BE2C (cell line): ENCODE measurements at regions not wholly inside any gene's neighbourhood (a gene's known extent, or its start where the extent isn't known, plus 50 kb on each side); places are given as distances from the start of the nearest gene placed in this dataset.
A peak's percentile ranks its signal among the peaks of the same experiment; 100 is the strongest.

Experiments
- DNase-seq: peaks from one replicate; pipeline ENCODE4 v3.0.0-alpha.2; 2020
- H3K27me3 ChIP-seq: fragments of 250-450 bp; sonication (Bioruptor Pico); 2 replicates; pipeline ENCODE4 v1.5.1; 2020; ENCODE audit warnings: mild to moderate bottlenecking
- H3K36me3 ChIP-seq: fragments of 250-450 bp; sonication (Bioruptor Pico); 2 replicates; pipeline ENCODE4 v1.5.1; 2020; ENCODE audit warnings: mild to moderate bottlenecking
- H3K4me1 ChIP-seq: fragments of 250-450 bp; sonication (Bioruptor Pico); 2 replicates; pipeline ENCODE4 v1.5.1; 2020
- H3K4me3 ChIP-seq: 2 replicates; pipeline ENCODE4 v1.5.1; 2011; ENCODE audit warnings: low read depth, low read length
- H3K9me3 ChIP-seq: fragments of 250-450 bp; sonication (Bioruptor Pico); 2 replicates; pipeline ENCODE4 v1.5.1; 2020
- TF ChIP-seq, protein P1 (sequence below): IDR thresholded peaks from 2 replicates; pipeline ENCODE4 v1.5.1; 2012; ENCODE audit warnings: mild to moderate bottlenecking, low read depth, low read length

DNA sequence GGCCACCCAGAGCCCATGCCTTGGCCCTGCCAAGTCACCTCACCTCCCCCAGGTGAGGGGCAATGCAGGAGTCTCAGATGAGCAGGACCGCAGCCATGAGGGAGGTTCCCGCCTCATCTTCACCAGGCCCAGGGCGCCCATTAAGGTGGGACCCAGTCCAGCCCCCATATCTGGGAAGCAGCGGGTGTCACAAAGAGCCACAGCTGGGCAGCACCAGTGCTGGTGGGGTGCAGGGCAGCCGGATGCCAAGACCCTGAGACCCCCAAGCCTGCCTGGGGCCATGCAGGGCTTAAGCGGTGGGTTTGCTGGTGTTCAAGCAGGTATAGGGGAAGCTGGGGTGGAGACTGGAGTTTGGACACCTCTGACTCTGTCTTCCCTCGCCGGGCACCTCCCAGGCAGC is 237.8 kb upstream of the GSE1 start:
- H3K36me3 ChIP-seq = no peaks in the 10 kb centered on the region
- H3K9me3 ChIP-seq = no peaks in the 10 kb centered on the region
- TF ChIP-seq, protein P1, sequence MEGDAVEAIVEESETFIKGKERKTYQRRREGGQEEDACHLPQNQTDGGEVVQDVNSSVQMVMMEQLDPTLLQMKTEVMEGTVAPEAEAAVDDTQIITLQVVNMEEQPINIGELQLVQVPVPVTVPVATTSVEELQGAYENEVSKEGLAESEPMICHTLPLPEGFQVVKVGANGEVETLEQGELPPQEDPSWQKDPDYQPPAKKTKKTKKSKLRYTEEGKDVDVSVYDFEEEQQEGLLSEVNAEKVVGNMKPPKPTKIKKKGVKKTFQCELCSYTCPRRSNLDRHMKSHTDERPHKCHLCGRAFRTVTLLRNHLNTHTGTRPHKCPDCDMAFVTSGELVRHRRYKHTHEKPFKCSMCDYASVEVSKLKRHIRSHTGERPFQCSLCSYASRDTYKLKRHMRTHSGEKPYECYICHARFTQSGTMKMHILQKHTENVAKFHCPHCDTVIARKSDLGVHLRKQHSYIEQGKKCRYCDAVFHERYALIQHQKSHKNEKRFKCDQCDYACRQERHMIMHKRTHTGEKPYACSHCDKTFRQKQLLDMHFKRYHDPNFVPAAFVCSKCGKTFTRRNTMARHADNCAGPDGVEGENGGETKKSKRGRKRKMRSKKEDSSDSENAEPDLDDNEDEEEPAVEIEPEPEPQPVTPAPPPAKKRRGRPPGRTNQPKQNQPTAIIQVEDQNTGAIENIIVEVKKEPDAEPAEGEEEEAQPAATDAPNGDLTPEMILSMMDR = no peak
- H3K27me3 ChIP-seq = no peaks in the 10 kb centered on the region
- DNase-seq = no peak
- no peak overlapping the region for H3K4me3 ChIP-seq
- peaks cover 78% of the 10 kb centered on the region for H3K4me1 ChIP-seq

DNA sequence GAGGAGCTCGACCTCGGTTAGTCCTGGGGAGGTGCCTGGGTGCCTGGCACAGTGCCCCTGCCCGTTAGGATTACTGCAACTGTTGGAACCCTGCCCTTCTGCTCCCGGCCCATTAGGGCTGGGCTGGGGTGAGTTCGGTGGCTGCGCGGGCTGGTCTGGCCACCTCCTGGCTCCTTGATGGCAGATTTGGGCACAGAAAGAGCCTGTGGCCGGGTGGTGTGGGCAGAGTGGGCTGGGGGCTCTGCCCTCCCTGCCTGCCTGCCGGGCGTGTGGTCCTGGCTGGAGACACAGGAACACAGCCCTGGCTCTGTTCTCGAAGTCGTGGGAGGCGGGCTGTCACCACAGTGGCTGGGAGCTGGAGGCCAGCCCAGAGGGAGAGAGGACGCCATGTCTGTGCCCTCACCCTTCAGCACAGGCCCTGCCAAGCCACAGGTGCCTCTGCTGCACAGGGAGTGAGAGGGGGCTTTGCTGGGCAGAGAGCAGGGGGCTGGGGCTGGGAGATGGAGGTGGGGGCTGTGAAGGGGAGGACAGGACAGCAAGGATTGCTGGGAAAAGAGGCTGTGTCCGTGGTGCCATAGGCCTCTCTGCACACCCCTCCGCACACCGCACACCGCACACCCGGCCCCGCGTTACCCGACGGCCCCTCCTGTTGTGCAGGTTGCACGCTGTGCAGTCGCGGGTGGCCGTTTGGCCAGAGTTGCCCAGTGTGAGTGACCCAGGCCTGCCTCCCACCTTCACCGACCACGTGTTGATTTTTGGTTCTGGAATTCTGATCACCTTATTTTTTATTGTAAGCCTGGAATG is 236.6 kb upstream of the GSE1 start:
- no peaks in the 10 kb centered on the region for H3K36me3 ChIP-seq
- peak; percentile 62 for DNase-seq
- H3K9me3 ChIP-seq = no peaks in the 10 kb centered on the region
- TF ChIP-seq, protein P1 = no peak
- no peak overlapping the region for H3K4me3 ChIP-seq
- H3K4me1 ChIP-seq = peaks cover 78% of the 10 kb centered on the region
- H3K27me3 ChIP-seq = no peaks in the 10 kb centered on the region

DNA sequence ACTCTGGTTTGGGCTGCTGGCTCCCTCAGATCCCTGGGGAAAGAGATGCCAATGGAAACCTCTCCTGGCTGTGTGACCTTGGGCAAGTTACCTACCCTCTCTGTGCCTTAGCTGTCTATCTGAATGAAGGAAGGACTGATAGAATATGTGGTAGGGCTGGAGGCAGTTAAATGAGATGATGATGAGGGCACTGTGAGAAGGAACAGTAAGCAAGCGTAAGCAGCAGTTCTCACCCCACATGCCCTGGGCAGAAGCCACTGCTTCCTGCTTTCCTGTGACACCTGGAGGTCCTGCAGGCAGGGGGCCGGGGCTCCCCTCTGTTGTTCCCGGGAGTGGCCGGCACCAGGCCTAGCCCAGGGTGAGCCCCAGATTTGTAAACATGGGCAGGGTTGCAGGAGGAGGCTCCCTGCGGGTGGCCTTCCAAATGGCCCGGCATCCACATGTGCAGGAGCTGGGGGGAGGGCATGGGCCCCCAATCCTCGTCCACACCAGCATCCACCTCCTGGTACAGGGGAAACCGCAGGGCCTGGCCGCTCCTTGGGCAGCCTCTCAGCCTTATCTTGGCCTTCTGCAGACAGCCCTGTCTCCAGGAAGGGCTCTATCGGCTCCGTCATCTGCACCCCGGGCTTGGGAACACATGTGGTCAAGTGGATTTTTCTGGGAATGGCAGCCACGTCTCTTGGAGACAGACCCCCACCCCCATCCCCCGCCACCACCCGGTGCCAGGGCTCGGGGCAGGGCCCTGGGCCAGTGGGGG is 235.6 kb upstream of the GSE1 start:
- H3K9me3 ChIP-seq = no peaks in the 10 kb centered on the region
- no peaks in the 10 kb centered on the region for H3K36me3 ChIP-seq
- H3K27me3 ChIP-seq = no peaks in the 10 kb centered on the region
- H3K4me1 ChIP-seq = peaks cover 81% of the 10 kb centered on the region
- TF ChIP-seq, protein P1 = no peak
- no peak overlapping the region for H3K4me3 ChIP-seq
- peak; percentile 78 for DNase-seq

DNA sequence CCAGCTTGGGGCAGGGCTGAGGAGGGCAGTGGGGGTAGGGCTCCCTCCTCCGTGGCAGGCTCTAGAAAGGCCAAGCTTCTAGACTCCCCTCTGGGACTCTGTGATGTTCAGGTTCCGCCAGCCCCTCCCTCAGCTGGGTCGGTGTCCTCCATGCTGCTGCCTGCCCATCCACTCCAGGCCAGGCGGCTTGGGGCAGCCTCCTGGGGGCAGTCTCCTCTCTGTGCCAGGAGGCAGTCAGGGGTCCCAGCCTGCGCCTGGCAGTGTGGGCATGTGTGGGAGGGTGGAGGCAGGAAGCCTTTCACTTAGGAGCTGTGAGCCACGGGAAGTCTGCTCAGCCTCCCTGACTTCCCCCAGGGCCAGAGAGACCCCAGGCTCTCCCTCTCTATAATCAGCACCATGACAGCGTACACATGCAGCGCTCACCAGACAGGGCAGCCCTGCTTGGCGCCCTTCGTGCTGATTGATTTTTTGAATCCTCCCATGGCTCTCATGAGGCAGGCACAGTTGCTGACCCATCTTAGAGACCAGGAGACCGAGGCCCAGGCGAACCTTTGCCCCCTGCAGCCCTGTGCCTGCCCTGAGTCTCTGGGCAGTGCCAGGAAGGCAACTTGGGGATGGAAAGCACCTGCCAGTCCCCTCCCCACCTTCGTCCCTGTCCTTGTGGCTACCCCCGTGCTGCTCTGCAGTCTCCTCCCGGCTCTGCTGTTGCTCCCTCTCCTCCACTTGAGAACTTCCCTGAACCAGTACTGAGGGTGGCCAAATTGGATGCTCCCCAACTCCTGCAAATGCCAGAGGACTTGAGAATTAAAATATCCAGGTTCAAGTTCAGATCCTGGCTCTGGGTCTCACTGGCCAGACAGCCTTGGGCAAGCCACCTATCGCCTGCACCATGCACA is 234.7 kb upstream of the GSE1 start:
- TF ChIP-seq, protein P1 = no peak
- H3K27me3 ChIP-seq = no peaks in the 10 kb centered on the region
- peaks cover 81% of the 10 kb centered on the region for H3K4me1 ChIP-seq
- H3K36me3 ChIP-seq = no peaks in the 10 kb centered on the region
- DNase-seq = peak; percentile 49
- H3K4me3 ChIP-seq = no peak overlapping the region
- H3K9me3 ChIP-seq = no peaks in the 10 kb centered on the region

DNA sequence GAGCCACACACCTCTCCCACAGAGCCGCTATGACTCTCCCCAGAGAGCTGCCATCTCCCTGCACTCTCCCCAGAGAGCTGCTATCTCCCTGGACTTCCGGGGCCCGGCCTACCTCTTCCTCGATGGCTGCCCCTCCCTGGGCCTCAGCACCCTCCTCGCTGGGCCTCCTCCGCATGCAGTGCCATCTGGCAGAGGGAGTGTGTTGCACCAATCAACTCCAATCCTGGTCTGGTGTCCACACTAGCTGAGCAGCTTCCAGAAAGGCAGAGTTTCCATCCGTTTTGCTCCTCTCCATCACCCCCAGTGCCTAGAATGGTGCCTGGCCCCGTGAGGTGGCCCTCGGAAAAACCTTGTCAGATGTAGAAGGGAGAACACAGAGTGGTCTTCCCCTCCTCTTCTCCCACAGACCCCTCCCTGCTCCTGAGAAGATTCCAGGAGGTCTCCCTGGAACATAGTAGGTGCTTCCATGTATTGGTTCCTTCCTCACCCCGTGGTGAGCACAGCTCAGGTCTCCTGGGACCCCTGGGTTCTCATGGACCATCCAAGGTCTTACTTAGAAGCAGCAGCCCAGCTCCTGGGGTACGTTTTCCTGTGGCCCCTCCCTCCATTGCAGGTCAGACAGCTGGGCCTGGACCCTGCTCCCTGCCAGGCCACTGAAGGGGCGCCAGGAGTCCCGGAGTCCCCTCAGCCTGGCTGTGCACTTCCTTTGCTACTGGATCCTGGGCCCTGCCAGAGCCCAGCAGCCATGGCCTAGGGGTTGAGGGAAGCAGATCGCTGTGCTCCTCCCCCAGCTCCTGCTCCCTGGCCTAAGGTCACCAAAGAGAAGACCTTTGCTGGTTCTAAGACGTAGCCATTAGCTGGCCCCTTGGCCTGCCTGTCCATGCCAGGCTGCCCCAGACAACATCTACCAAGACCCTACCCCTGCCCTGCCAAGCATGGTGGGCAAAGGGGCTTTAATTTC is 233.8 kb upstream of the GSE1 start:
- no peaks in the 10 kb centered on the region for H3K27me3 ChIP-seq
- DNase-seq = no peak
- no peaks in the 10 kb centered on the region for H3K9me3 ChIP-seq
- H3K4me3 ChIP-seq = no peak overlapping the region
- TF ChIP-seq, protein P1 = no peak
- peaks cover 89% of the 10 kb centered on the region for H3K4me1 ChIP-seq
- no peaks in the 10 kb centered on the region for H3K36me3 ChIP-seq
